H9 (cell line): ENCODE measurements at regions not wholly inside any gene's neighbourhood (a gene's known extent, or its start where the extent isn't known, plus 50 kb on each side); places are given as distances from the start of the nearest gene placed in this dataset.

Source experiments
- DNase-seq: peaks from one replicate; pipeline ENCODE4 v3.0.0-alpha.2; 2017
- H2AFZ ChIP-seq: one replicate; pipeline ENCODE4 v1.6.1; 2013; ENCODE audit warnings: mild to moderate bottlenecking, low read length, control low read depth, moderate library complexity
- H2AK5ac ChIP-seq: 2 replicates; pipeline ENCODE4 v1.6.1; 2013; ENCODE audit warnings: low read length, control low read depth, mixed read lengths; ENCODE audit not compliant: insufficient read length
- H2BK120ac ChIP-seq: one replicate; pipeline ENCODE4 v1.6.1; 2013; ENCODE audit warnings: low read depth, mild to moderate bottlenecking, low read length, control low read depth, inconsistent platforms; ENCODE audit not compliant: poor library complexity, severe bottlenecking
- H2BK12ac ChIP-seq: 2 replicates; pipeline ENCODE4 v1.6.1; 2013; ENCODE audit warnings: low read length, control low read depth, mixed read lengths, low read depth; ENCODE audit not compliant: insufficient read length
- H2BK15ac ChIP-seq: 2 replicates; pipeline ENCODE4 v1.6.1; 2013; ENCODE audit warnings: low read depth, low read length, control low read depth
- H2BK20ac ChIP-seq: one replicate; pipeline ENCODE4 v1.6.1; 2013; ENCODE audit warnings: low read depth, mild to moderate bottlenecking, low read length, control low read depth, inconsistent platforms; ENCODE audit not compliant: poor library complexity, severe bottlenecking
- H2BK5ac ChIP-seq: 2 replicates; pipeline ENCODE4 v1.6.1; 2013; ENCODE audit warnings: low read length, control low read depth, mixed read lengths; ENCODE audit not compliant: insufficient read length
- H3K14ac ChIP-seq: 2 replicates; pipeline ENCODE4 v1.6.1; 2013; ENCODE audit warnings: low read length, control low read depth; ENCODE audit not compliant: insufficient read depth
- H3K18ac ChIP-seq: 2 replicates; pipeline ENCODE4 v1.6.1; 2013; ENCODE audit warnings: low read depth, mild to moderate bottlenecking, mixed read lengths, low read length, control low read depth; ENCODE audit not compliant: insufficient read length
- H3K23ac ChIP-seq: 2 replicates; pipeline ENCODE4 v1.6.1; 2013; ENCODE audit warnings: low read length, control low read depth, mixed read lengths, low read depth; ENCODE audit not compliant: insufficient read length
- H3K23me2 ChIP-seq: 2 replicates; pipeline ENCODE4 v1.6.1; 2013; ENCODE audit warnings: low read depth, mild to moderate bottlenecking, mixed read lengths, low read length, control low read depth; ENCODE audit not compliant: insufficient read length, poor library complexity, severe bottlenecking
- H3K27ac ChIP-seq: 2 replicates; pipeline ENCODE4 v1.5.1; 2013; ENCODE audit warnings: low read length, control low read depth, mixed read lengths, low read depth; ENCODE audit not compliant: insufficient read length
- H3K27me3 ChIP-seq: 2 replicates; pipeline ENCODE4 v1.6.1; 2013; ENCODE audit warnings: low read length, control low read depth, inconsistent platforms; ENCODE audit not compliant: insufficient read depth
- H3K4ac ChIP-seq: 2 replicates; pipeline ENCODE4 v1.6.1; 2013; ENCODE audit warnings: low read depth, mild to moderate bottlenecking, control low read depth, inconsistent platforms, low read length, moderate library complexity
- H3K4me1 ChIP-seq: 2 replicates; pipeline ENCODE4 v1.6.1; 2013; ENCODE audit warnings: low read length, control low read depth, inconsistent platforms; ENCODE audit not compliant: insufficient read depth
- H3K4me2 ChIP-seq: 2 replicates; pipeline ENCODE4 v1.6.1; 2013; ENCODE audit warnings: low read length, control low read depth, mixed read lengths; ENCODE audit not compliant: insufficient read length, insufficient read depth
- H3K56ac ChIP-seq: 2 replicates; pipeline ENCODE4 v1.6.1; 2013; ENCODE audit warnings: low read depth, mild to moderate bottlenecking, mixed read lengths, low read length, control low read depth; ENCODE audit not compliant: insufficient read length
- H3K79me1 ChIP-seq: 2 replicates; pipeline ENCODE4 v1.6.1; 2013; ENCODE audit warnings: low read depth, mild to moderate bottlenecking, moderate library complexity, low read length, control low read depth, inconsistent platforms; ENCODE audit not compliant: insufficient read depth, poor library complexity, severe bottlenecking
- H3K79me2 ChIP-seq: 2 replicates; pipeline ENCODE4 v1.6.1; 2013; ENCODE audit warnings: low read length, control low read depth, inconsistent platforms; ENCODE audit not compliant: insufficient read depth
- H3K9ac ChIP-seq: 2 replicates; pipeline ENCODE4 v1.6.1; 2013; ENCODE audit warnings: low read length, control low read depth, mixed read lengths; ENCODE audit not compliant: insufficient read length; ENCODE audit errors: extremely low read depth
- H3K9me3 ChIP-seq: one replicate; pipeline ENCODE4 v1.6.1; 2013; ENCODE audit warnings: low read depth, low read length, inconsistent platforms; ENCODE audit not compliant: control insufficient read depth
- H3T11ph ChIP-seq: one replicate; pipeline ENCODE4 v1.6.1; 2013; ENCODE audit warnings: mild to moderate bottlenecking, low read length, control low read depth, inconsistent platforms
- H4K20me1 ChIP-seq: one replicate; pipeline ENCODE4 v1.6.1; 2013; ENCODE audit not compliant: control insufficient read depth, insufficient read length, insufficient read depth
- H4K5ac ChIP-seq: 2 replicates; pipeline ENCODE4 v1.6.1; 2013; ENCODE audit warnings: low read depth, mild to moderate bottlenecking, mixed read lengths, low read length, control low read depth; ENCODE audit not compliant: insufficient read length
- H4K8ac ChIP-seq: replicated peaks from 2 replicates; pipeline ENCODE4 v1.6.1; 2013; ENCODE audit warnings: low read length, control low read depth, mixed read lengths, low read depth; ENCODE audit not compliant: insufficient read length
- H4K91ac ChIP-seq: 2 replicates; pipeline ENCODE4 v1.6.1; 2013; ENCODE audit warnings: low read depth, mild to moderate bottlenecking, moderate library complexity, mixed read lengths, low read length, control low read depth; ENCODE audit not compliant: insufficient read length
- H3K27ac Mint-ChIP-seq, 3 experiments: 2 replicates in 2 of 3; 3 replicates in 1 of 3; pipeline ENCODE4 v1.8.0; 2020 to 2021; ENCODE audit warnings: mixed read lengths in 3 of 3, mild to moderate bottlenecking in 1 of 3, moderate library complexity in 1 of 3
- H3K27me3 Mint-ChIP-seq: 2 replicates; pipeline ENCODE4 v1.8.0; 2021; ENCODE audit warnings: low read depth, mild to moderate bottlenecking, moderate library complexity, mixed read lengths
- H3K36me3 Mint-ChIP-seq, 3 experiments: 2 replicates in 2 of 3; 3 replicates in 1 of 3; pipeline ENCODE4 v1.8.0; 2020 to 2021; ENCODE audit warnings: low read depth in 3 of 3, mixed read lengths in 3 of 3; ENCODE audit not compliant: insufficient read depth in 1 of 3
- H3K4me1 Mint-ChIP-seq, 2 experiments: 2 replicates each; pipeline ENCODE4 v1.8.0; 2020; ENCODE audit warnings: mixed read lengths in 2 of 2
- H3K4me3 Mint-ChIP-seq, 2 experiments: 2 replicates in 1 of 2; 3 replicates in 1 of 2; pipeline ENCODE4 v1.8.0; 2020 to 2021; ENCODE audit warnings: mild to moderate bottlenecking in 2 of 2, mixed read lengths in 2 of 2, moderate library complexity in 1 of 2
- H3K9me3 Mint-ChIP-seq, 2 experiments: 2 replicates in 1 of 2; 3 replicates in 1 of 2; pipeline ENCODE4 v1.8.0; 2020; ENCODE audit warnings: mild to moderate bottlenecking in 2 of 2, mixed read lengths in 2 of 2, moderate library complexity in 1 of 2
- CTCF ChIP-seq: fragments of 200-600 bp; sonication (generic); conservative IDR thresholded peaks from 3 replicates; pipeline ENCODE4 v1.8.0; 2021; ENCODE audit warnings: antibody characterized with exemption, mild to moderate bottlenecking
- WGBS: extraction: QIAGEN DNeasy Blood & Tissue Kit; methylation state at CpG from one replicate; pipeline ENCODE4 v1.1.7; 2013; ENCODE audit warnings: missing lambda C conversion rate, low lambda C conversion rate, mixed read lengths; ENCODE audit not compliant: insufficient read length; ENCODE audit errors: extremely low coverage; 5-methylcytosine and 5-hydroxymethylcytosine counted together

GRCh38 chrX:16429406-16429805, 220.6 kb upstream of the S100G start:
- Histone ChIP-seq H3T11ph (no peak overlapping the region), H3K79me1 (no peaks in the 10 kb centered on the region), H2AFZ (no peak overlapping the region), H2AK5ac (no peak overlapping the region), H4K91ac (no peak overlapping the region), H3K9ac (no peak overlapping the region), H2BK20ac (no peak overlapping the region), H4K5ac (no peak overlapping the region), H2BK120ac (no peak overlapping the region), H3K4ac (no peak overlapping the region), H4K20me1 (no peaks in the 10 kb centered on the region), H3K27ac (no peak overlapping the region), H2BK12ac (no peak overlapping the region), H2BK5ac (no peak overlapping the region), H3K23me2 (no peaks in the 10 kb centered on the region), H3K27me3 (no peaks in the 10 kb centered on the region), H4K8ac (no peak overlapping the region), H3K56ac (no peak overlapping the region), H3K23ac (no peak overlapping the region), H2BK15ac (no peak overlapping the region), H3K18ac (no peak overlapping the region), H3K79me2 (no peaks in the 10 kb centered on the region), H3K4me2 (no peak overlapping the region), H3K14ac (no peak overlapping the region), H3K4me1 (no peaks in the 10 kb centered on the region; the same call in 1 of the 2 replicates), H3K9me3 (no peaks in the 10 kb centered on the region)
- TF ChIP-seq CTCF, result no peak
- no peak for DNase-seq
- no CpG with 5 or more reads among the region's 4 CpGs for WGBS
- no peak overlapping the region for H3K27ac Mint-ChIP-seq
- H3K4me3 Mint-ChIP-seq, result no peak overlapping the region
- peaks cover 0 to 17% (median 0%) of the 10 kb centered on the region in 3 experiments; a peak in 2 of 7 replicates for H3K36me3 Mint-ChIP-seq
- H3K4me1 Mint-ChIP-seq, result peaks cover 0 to 3% of the 10 kb centered on the region in 2 experiments; a peak in 2 of 4 replicates
- no peaks in the 10 kb centered on the region; a peak in 2 of 5 replicates for H3K9me3 Mint-ChIP-seq
- no peaks in the 10 kb centered on the region for H3K27me3 Mint-ChIP-seq
